GM21515 (cell line): ENCODE measurements at regions not wholly inside any gene's neighbourhood (a gene's known extent, or its start where the extent isn't known, plus 50 kb on each side); places are given as distances from the start of the nearest gene placed in this dataset.
A peak's percentile ranks its signal among the peaks of the same experiment; 100 is the strongest.

Experiments used
- ATAC-seq: cut with Tn5 transposase; IDR thresholded peaks from one replicate; pipeline ENCODE4 v1.9.1; 2021; ENCODE audit not compliant: unreplicated experiment

DNA sequence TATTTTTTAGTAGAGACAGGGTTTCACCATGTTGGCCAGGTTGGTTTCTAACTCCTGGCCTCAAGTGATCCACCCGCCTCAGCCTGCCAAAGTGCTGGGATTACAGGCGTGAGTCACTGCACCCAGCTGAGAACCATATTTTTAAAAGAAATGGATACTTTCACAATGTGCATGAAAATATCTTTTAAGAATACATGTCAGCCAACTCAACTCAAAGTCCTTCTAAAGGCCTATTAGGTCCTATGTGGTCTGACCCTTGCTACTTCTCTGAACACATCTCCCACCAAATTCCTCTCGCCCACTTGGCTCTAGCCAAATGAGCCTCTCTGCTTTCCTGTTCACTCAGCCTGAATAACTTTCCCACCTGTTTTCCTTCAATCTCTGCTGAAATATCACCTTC lies 119.6 kb downstream of the MTX2 start:
- ATAC-seq, result no peak

DNA sequence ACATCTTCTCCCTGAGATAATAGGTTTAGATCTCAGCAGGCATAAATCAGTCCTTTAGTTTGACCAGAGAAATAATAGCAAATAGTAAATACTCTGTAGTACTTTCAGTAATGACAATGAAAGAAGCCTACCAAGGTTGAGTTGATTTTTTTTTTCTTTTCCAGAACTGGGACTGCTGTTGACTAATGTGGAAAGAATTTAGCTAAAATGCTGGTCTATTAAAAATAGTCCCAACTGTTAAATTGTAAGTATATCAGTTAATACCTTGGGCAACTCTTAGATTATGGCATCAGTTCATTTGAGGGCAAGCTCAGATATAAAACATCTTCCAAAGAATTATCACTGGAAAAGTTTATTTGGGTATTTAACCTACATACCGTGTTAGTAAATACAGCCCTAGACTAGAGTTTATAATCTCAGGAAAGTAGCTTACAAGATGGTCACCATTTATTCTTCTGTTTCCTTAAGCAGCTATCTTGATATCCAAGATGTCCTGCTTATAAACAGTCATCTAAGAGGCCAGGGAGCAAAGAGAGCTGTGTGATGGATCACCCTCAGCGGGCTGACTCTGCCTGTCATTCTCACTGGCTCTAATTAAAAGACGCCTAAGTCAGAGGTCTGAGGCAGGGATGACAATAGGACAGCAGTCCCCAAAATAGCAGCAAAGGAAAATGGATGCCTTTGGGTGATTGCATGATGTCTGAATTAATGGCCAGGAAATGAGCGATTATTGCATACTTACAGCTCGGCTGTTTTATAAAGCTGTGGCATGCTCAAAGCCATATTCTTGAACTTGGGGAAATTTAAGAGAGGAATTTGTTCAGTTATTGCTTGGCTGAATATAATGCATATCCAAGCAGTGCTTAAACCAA lies 121.3 kb downstream of the MTX2 start:
- no peak for ATAC-seq

DNA sequence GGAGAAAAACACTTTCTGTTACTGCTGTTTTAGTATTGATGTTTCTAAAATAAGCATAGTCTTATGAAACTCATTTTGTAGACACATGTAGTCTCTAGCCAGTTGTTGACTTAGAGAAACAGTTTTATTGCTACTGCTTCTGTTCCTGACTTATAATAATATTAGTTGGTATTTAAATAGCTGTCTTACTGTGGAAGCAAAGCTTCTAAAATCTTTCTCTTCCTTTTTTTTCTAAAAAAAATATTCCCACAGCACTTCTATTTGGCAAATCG lies 121.8 kb downstream of the MTX2 start:
- no peak for ATAC-seq

DNA sequence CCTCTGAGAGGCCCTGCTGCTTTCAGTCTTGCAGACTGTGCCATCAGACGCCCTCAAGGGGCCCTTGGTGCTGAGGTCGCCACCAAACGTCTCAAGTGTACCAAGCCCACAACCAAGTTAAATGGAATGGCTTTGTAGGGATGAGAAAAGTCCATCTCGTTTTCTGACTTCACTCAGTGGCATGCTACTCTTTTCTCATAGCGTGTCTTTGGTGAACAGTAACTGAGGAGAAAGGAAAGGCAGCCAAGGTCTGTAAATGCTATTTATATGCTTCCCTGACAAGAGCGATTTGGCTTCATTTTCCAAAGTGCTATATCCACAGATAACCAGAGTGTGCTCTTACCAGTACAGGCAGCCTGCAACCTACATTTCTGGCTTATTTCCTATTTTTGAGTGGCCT lies 123.0 kb downstream of the MTX2 start:
- no peak for ATAC-seq

DNA sequence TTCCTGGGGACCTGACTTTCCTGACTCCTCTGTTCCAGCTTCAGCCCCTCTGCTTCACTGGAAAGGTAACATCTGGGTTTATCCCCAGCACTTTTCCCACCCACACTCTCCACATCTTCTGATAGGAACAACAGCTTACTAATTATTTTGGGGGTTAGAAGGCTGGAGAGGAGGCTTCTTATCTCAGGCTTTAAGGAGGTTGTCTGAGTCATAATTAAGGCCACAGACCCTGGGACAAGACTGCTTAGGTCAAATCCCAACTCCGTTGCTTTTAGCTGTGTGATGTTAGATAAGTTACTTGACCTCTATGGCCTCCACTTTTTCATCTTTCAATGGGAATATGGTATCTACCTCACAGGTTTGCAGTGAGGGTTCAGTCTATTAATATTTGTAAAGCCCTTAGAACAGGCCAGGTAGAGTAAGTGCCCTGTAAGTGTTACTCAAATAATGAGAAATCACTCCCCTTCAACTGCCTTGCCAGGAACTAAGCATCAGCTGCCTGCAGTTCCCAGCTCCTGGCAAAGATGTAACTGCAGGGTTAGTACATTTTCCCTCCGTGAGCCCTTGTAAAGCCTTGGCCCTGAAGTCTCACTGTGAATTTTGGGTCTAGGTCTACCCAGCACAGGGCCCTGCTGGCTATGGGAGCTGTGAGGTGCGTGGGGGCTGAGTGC lies 123.6 kb downstream of the MTX2 start:
- ATAC-seq, result no peak

DNA sequence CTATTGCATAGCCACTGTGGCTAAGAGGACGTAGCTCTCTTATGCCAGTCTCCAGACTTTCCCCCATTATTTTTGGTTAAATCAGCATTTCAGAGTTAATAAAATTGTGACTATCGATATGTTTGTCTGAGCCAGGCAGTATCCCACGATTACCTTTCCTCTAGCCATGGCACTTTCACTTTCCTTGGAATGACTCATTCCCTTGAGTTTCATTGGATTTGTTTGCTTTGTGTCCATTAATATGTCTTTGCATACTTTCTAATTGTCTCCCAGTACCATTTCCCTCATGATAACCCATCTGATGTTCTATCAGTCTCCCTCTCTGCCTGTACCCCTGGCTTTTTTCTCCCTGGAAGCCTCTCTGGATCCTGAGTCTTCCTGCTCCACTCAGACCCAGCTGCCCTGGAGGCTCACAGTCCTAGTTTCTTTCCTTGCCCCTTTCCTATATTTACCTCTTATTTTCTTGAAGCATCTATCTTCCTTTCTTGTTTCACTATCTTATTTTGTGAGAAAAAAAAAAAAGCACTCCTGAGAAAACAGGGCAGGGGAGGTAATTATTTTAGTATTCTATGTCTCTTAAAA lies 126.1 kb downstream of the MTX2 start:
- no peak for ATAC-seq

DNA sequence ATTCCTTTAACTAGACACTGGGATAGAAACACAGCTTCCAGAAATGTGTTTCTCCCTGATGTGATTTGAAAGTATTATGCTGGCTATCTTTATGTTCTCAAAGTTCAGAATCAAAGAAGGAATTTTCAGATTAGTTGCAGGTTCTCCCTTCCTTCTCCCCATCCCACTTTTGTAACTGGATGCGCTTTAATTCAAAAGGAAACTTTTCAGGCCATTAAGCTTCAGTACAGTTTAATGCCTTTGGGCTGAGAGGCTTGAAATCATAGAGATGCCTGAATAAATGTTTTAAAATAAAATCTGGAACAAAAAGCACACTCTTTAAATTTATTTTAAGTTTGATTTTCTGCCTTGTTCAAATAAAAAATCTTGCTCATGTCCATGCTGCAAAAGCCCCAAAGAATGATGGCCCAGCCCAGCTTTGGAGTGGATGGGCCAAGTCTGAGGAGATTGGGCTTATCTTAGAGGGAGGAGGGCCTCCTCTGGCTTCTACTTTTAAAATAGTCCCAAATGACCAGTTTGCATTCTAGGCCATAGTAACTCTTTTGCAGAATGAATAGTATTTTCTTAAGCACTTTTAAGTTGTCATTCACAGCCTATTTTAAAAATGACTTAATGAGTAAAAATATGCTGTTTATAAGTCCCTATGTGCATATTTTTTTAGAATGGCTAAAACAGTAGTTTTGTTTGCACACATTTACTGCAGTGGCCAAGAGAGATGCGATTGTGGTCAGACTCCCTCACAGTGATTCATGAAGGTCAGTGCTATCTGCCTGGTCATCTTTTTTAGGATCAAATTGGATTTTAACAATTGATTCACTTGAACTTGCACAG lies 129.2 kb downstream of the MTX2 start:
- ATAC-seq, result no peak

DNA sequence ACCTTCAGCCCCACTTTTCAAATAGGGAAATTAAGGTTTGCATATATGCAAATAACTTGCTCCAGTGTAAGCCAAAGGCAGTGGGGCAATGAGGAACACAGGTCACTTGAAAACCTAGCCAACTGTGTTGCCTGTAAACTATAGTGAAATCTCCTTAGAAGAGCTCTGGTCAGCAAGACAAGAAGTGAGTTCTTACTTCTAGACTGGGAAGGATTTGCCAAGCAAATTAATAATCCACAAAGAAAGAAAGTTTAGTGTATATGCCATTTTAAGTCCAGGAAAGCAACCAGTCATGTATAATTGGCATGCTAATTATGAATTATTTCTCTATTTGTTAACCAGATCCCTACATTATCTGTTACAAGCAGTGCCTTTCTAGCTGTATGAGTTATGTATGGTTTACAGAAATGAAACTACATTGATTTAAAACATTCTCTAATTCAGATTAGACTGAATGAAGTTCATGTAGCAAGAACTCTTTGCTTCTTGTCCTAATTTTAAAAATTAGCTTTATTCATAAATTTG lies 129.9 kb downstream of the MTX2 start:
- no peak for ATAC-seq

DNA sequence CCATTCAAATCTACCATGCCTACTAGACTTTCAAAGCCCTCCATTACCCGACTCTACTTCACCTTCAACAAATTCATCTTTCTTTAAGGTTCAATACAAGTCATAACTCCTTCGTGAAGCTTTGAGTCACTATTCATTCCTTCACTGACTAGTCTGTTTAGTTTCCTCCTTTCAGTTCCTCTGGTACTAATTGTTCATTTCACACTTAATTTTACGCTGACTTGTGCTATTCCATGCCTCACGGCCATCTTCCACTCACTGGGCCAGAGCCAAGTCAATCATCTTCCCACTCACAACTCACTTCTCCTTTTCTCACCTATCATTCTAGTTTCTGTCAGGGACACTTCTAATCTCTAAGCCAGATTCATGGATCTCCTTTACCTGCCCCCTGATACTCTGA lies 136.2 kb downstream of the MTX2 start:
- ATAC-seq, result peak; percentile 78

DNA sequence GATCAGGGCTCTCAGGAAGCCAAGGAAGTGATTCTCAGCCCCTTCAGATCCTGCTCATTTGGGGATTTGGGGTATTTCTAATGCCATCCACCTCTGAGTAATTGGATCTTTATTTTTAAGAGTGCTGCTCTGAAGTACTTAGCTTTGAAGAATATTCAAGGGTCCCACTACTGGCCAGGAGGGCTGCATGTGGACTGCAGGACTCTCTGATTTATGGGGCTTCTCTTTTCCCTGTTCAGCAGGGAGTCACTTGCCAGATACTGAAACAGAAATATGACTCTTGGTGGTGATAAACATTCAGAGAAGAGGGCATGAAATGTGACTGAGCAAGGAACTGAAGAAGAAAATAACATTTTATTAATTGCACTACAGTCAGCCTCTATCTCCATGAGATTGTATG lies 138.5 kb downstream of the MTX2 start:
- ATAC-seq, result no peak

DNA sequence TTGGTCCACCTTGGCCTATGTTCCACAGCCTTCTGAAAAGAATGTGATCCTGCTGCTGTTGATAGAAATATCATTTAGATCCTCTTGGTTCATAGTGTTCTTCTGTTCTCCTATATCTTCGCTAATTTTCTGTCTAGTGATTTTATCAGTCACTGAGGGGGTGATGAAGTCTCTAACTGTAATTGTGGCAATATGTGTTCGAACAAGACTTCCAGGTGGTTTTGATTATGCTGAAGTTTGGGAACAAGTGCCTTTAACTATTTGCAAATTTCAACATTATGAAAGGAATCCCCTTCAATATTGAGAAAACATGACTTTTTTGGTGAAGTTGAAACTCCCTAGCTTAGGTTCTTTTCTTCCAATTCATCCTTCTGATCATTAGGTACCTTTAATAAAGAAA lies 140.4 kb downstream of the MTX2 start:
- ATAC-seq, result no peak

DNA sequence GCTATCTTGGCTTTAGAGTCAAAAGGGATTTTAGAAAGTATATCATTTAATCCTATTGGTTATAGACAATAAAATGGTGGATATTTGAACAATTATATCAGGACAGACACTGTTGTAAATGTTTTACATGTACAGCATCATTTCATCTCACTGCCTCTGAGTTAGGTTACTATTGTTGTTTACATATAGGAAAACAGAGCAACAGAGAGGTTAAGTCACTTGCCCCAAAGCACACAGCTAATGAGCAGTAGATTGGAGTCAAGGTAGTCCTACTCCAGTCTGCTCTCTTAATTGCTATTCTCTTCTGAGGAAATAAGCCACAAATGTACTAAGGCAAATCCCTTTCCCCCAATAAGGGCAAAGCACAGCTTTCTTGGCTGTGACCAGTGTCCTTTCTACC lies 142.9 kb downstream of the MTX2 start:
- no peak for ATAC-seq

DNA sequence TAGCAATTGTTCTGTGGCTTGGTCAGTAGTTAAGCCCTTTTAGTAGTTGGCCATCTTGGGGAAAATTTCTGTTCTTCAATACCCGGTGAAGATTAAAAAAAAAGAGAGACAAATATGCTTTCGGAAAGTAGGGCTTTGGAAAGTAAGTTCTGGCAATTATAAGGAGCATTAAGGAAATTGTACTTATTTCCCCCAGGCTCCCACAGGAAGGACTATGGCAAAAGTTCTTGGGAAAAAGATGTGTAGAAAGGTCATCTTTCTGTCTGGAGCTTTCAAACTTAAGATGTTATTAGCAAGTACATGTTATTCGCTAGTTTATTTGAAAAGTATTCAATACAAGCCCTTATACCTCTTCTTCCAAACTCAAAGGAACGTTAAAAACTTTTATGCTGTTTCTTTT lies 144.5 kb downstream of the MTX2 start:
- no peak for ATAC-seq

DNA sequence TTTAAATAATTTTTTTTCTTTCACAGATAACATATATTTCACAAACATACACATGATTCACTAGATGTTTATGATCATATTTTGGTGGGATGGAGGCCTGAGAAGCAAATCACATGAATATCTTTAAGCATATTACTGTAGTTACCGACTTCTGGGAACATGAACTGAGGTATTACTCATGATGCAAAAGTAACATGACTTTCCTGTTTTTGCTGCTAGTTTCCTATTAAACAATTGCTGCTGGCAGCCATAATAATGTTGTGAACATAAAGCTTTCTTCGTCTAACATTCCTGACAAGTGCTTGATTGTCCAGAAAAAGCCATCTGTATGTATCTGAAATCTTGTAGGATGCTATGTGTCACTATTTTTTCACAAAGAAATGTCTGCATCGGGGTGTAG lies 145.4 kb downstream of the MTX2 start:
- ATAC-seq, result no peak

DNA sequence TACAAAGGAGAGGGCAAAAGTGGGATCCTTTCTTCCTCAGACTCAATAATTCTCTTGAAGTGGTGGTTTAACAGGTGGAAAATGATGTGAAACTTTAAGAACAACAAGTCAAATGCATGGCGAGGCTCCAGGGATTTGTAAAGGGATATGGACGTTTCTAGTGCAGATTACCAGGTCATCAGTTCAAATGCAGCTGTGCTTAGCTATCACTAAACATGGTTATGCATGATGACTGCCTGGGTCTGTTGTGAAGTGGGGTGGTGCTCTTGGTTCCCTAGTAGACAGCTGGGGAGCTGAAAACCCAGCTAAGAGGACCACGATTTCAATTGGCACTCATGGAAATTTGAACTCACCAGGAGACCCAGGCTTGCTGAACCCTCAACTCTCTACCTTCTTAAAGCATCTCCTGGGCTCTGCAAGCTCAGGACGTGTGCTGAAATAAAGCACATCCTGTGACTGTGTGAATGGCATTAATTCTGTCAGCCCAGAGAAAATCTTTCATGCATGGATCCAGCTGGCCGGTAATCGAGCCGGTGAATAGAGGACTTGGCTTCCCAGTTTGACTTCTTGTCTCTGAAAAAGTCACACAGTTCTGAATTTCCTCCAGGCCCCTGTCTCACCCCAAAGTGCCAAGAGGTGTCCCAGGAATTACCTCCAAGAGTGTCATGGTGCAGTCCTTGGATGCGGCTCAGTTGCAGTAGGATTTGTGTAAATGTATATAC lies 146.1 kb downstream of the MTX2 start:
- no peak for ATAC-seq

DNA sequence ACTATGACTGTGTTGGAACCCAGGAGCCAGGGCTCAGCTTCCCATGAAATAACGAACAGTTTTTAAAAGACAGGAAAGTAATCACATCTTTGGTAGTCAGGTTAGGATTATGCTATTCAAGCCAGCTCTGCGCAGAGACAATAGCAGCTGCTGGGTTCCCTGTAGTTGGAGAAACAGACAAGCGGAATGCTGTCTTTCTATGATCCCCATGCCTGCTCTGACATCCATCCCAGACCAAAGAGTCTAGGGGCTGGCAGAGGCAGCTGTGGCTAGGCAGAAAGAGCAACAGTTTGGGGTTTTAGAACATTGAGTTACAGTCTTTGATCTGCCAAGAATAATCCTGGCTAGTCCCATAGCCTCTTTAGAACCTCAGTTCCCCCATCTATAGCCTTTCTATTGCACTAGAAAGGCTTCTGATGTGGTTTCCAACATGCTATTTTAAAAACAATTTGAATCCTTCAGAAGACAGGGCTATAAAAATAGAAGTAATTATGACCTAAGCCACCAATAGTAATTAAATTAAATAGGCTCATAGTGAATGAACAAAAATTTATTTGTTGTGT lies 146.8 kb downstream of the MTX2 start:
- ATAC-seq, result no peak

DNA sequence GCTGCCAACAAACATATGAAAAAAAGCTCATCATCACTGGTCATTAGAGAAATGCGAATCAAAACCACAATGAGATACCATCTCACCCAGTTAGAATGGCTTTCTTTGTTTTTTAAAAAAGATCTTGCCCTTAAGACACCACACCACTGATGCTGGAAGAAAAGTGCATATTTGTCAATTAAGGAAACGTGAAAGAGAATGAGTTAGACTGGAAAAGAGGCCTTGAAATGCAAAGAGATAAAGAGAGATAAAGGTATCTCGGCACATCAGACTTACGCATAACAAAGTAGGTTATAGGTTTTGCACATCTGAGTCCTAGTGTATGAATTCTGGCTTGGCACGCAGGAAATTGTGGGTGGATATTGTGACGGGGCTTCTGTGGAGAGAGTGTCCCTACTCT lies 149.5 kb downstream of the MTX2 start:
- no peak for ATAC-seq

DNA sequence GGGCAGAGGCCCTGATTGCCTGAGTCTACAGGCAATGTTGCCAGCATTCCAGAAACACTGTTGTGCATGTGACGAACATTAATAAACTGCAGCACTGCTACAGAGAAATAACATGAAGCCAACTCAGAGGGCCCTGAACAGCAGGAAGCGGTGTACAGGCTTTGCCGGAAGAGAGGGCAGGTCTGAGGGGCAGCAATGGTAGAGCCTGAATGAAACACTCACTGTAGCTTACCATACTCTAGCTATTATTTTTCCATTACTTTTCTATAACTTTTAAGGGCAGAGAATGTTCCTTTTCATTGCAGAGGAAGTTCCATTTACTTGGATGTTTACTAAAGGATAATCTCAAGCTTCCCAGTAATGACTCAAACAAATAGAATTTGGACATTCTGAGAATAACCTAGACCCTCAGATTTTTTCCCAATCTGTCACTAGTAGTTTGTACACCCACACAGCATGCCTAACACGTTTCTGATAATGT lies 150.4 kb downstream of the MTX2 start:
- ATAC-seq, result no peak

DNA sequence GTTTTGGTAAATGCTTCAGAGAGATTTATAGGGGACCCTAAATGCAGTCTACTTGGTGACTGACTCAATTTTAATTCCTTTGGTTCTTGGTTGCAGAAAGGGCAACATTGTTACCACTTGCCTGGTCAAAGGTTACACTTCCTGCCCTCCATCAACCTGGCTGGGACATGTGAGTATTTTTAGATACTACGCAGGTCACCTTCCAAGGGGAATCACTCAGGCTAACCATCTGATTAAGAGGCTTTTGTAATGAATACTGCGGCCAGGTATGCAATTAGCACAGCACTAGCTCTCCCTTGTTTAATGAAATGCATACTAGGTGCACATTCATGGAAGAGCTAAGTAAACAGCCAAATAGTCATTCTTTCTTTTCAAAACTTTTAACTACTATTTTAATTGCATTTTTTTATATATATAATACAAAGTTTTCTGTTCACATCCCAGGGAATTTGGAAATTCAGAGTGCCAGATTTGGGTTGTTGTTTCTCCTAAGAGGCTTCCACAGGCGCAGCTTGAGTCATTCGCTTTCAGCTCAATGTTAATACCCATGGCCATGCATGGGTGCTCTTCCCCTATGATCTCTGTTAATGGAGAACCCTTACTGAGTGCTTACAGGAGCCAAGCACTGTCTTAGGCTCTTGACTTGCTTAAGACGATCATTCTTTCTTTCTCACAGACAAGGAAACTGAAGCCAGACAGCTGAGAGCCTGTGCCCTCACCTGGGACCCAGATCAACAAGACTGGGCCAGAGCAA lies 152.2 kb downstream of the MTX2 start:
- no peak for ATAC-seq

DNA sequence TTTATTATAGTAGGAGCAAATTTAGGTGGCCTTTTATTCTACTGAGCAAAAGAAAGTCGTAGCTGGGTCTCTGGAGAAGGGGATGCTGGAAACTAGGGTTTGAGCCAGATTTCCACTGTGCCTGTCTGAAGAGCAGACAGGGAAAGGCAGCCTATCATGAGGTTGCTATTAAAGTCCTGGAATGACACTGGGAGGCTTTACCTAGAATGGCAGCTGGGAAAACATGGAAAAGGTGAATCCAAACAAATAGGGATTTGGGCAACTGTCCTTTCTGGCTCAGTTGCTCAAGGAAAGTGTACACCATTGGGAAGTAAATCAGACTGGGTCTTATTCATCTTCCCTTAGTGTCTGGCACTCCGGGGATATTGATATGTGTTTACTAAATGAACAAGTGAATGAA lies 154.6 kb downstream of the MTX2 start:
- no peak for ATAC-seq
